ENCODE measurements at regions not wholly inside any gene's neighbourhood (a gene's known extent, or its start where the extent isn't known, plus 50 kb on each side); places are given as distances from the start of the nearest gene placed in this dataset.
A peak's percentile ranks its signal among the peaks of the same experiment; 100 is the strongest.

GRCh38 chr10:30783939-30784501 lies 154.5 kb upstream of the LYZL2 start:
- TF ChIP-seq CTCF (IDR thresholded peaks at IDR 0.05) = peak; percentile 97
- no peak for TF ChIP-seq EZH2phosphoT487 (IDR thresholded peaks at IDR 0.05)
